GM18505 (cell line): ENCODE measurements at regions not wholly inside any gene's neighbourhood (a gene's known extent, or its start where the extent isn't known, plus 50 kb on each side); places are given as distances from the start of the nearest gene placed in this dataset.

Experiments used
- ATAC-seq: cut with Tn5 transposase; IDR thresholded peaks from one replicate; pipeline ENCODE4 v1.9.1; 2021; ENCODE audit not compliant: unreplicated experiment
- POLR2A ChIP-seq: IDR thresholded peaks from 4 replicates; pipeline ENCODE4 v1.6.1; 2011; ENCODE audit warnings: borderline replicate concordance; ENCODE audit not compliant: insufficient read depth, insufficient read length; ENCODE audit errors: extremely low read depth

GRCh38 chr6:40340957-40341356 lies 246.2 kb downstream of the LRFN2 start:
- ATAC-seq = no peak
- no peak for TF ChIP-seq POLR2A

GRCh38 chr6:40340196-40340595 lies 247.0 kb downstream of the LRFN2 start:
- ATAC-seq = no peak
- TF ChIP-seq POLR2A = no peak

GRCh38 chr6:40338306-40338705 lies 248.9 kb downstream of the LRFN2 start:
- ATAC-seq = no peak
- TF ChIP-seq POLR2A = no peak

- no peak for TF ChIP-seq POLR2A
- no peak for ATAC-seq
These were observed 250.0 kb downstream of the LRFN2 start for GRCh38 chr6:40336940-40337760.

- no peak for ATAC-seq
These were observed 250.9 kb downstream of the LRFN2 start for GRCh38 chr6:40336296-40336695.

GRCh38 chr6:40334496-40335270 lies 252.5 kb downstream of the LRFN2 start:
- no peak for ATAC-seq
- no peak for TF ChIP-seq POLR2A

More at GRCh38 chr6:40336296-40336695, 250.9 kb downstream of the LRFN2 start:
- no peak for TF ChIP-seq POLR2A

GRCh38 chr6:40331545-40331944 lies 255.6 kb downstream of the LRFN2 start:
- no peak for TF ChIP-seq POLR2A
- no peak for ATAC-seq

- no peak for ATAC-seq
These were observed 256.9 kb downstream of the LRFN2 start for GRCh38 chr6:40330301-40330721.

GRCh38 chr6:40328986-40329545 lies 258.1 kb downstream of the LRFN2 start:
- TF ChIP-seq POLR2A = no peak
- no peak for ATAC-seq

More at GRCh38 chr6:40330301-40330721, 256.9 kb downstream of the LRFN2 start:
- TF ChIP-seq POLR2A = no peak

GRCh38 chr6:40328386-40328985 lies 258.7 kb downstream of the LRFN2 start:
- no peak for TF ChIP-seq POLR2A
- ATAC-seq = no peak

- no peak for TF ChIP-seq POLR2A
- ATAC-seq = no peak
These were observed 260.3 kb downstream of the LRFN2 start for GRCh38 chr6:40326714-40327421.

GRCh38 chr6:40325791-40326190 lies 261.4 kb downstream of the LRFN2 start:
- no peak for TF ChIP-seq POLR2A
- ATAC-seq = no peak
